Fibroblast of lung (primary cell): ENCODE measurements at regions not wholly inside any gene's neighbourhood (a gene's known extent, or its start where the extent isn't known, plus 50 kb on each side); places are given as distances from the start of the nearest gene placed in this dataset.

Experiments
- CTCF ChIP-seq, 2 donors: IDR thresholded peaks in 1 of 2; conservative IDR thresholded peaks in 1 of 2; 1 replicate in 1 of 2; 2 replicates in 1 of 2; pipeline ENCODE4 v1.5.1; 2011 to 2012; ENCODE audit warnings: low read length in 2 of 2, control low read depth in 1 of 2, inconsistent platforms in 1 of 2, low read depth in 1 of 2, mild to moderate bottlenecking in 1 of 2
- EZH2 ChIP-seq: IDR thresholded peaks from 2 replicates; pipeline ENCODE4 v1.5.1; 2012; ENCODE audit warnings: low read length, control low read depth, mild to moderate bottlenecking; ENCODE audit errors: missing control alignments

GRCh38 chr2:177053716-177054115 is 158.9 kb upstream of the HNRNPA3 start:
- TF ChIP-seq EZH2, result no peak
- no peak for TF ChIP-seq CTCF (conservative IDR thresholded peaks at IDR 0.05 in 1 of 2, IDR thresholded peaks at IDR 0.05 in 1 of 2; ENCODE audit: low read depth in 1 of 2, low read length in 2 of 2)
